ENCODE measurements at regions not wholly inside any gene's neighbourhood (a gene's known extent, or its start where the extent isn't known, plus 50 kb on each side); places are given as distances from the start of the nearest gene placed in this dataset.

- no peaks in the 10 kb centered on the region for H3K36me3 ChIP-seq
- H3K4me1 ChIP-seq (ENCODE audit: control insufficient read depth in 1 of 2, insufficient read depth in 1 of 2, low read depth in 1 of 2, low read length in 1 of 2): no peaks in the 10 kb centered on the region
- TF ChIP-seq, protein P1, sequence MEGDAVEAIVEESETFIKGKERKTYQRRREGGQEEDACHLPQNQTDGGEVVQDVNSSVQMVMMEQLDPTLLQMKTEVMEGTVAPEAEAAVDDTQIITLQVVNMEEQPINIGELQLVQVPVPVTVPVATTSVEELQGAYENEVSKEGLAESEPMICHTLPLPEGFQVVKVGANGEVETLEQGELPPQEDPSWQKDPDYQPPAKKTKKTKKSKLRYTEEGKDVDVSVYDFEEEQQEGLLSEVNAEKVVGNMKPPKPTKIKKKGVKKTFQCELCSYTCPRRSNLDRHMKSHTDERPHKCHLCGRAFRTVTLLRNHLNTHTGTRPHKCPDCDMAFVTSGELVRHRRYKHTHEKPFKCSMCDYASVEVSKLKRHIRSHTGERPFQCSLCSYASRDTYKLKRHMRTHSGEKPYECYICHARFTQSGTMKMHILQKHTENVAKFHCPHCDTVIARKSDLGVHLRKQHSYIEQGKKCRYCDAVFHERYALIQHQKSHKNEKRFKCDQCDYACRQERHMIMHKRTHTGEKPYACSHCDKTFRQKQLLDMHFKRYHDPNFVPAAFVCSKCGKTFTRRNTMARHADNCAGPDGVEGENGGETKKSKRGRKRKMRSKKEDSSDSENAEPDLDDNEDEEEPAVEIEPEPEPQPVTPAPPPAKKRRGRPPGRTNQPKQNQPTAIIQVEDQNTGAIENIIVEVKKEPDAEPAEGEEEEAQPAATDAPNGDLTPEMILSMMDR (IDR thresholded peaks at IDR 0.05): no peak
- H3K4me3 ChIP-seq (ENCODE audit: low read depth in 1 of 2, low read length in 1 of 2): no peak overlapping the region
- H3K27ac ChIP-seq: no peak overlapping the region
- H3K27me3 ChIP-seq: no peaks in the 10 kb centered on the region
- no peaks in the 10 kb centered on the region for H3K9me3 ChIP-seq
Observed at GRCh38 chr1:222015686-222016085, 273.8 kb upstream of the DUSP10 start.

DNA sequence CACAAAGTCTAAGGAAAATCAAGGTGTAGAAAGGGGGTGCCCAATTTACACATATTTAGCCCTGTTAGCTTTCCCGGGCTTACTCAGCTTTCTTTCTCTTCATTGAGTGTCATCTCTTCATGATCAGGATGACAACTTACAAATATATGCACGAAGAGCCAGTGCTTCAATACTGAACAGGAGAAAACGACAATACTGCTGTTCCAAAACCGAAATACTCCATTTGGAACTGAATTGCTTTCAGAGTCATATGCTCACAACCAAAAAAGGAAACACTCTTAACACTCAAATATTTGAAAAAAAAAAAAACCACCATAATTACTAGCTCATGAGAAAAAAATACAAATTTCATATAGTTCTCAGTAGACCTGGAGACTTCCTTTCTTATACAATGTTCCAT is 272.1 kb upstream of the DUSP10 start:
- H3K4me3 ChIP-seq (ENCODE audit: low read depth in 1 of 2, low read length in 1 of 2): no peak overlapping the region
- H3K27ac ChIP-seq: no peak overlapping the region
- H3K36me3 ChIP-seq: no peaks in the 10 kb centered on the region
- TF ChIP-seq, protein P1 (IDR thresholded peaks at IDR 0.05): no peak
- no peaks in the 10 kb centered on the region for H3K4me1 ChIP-seq (ENCODE audit: control insufficient read depth in 1 of 2, insufficient read depth in 1 of 2, low read depth in 1 of 2, low read length in 1 of 2)
- H3K9me3 ChIP-seq: no peaks in the 10 kb centered on the region
- no peaks in the 10 kb centered on the region for H3K27me3 ChIP-seq

- no peaks in the 10 kb centered on the region for H3K9me3 ChIP-seq
- no peak overlapping the region for H3K4me3 ChIP-seq (ENCODE audit: low read depth in 1 of 2, low read length in 1 of 2)
- no peak overlapping the region for H3K27ac ChIP-seq
- H3K27me3 ChIP-seq: no peaks in the 10 kb centered on the region
- H3K36me3 ChIP-seq: no peaks in the 10 kb centered on the region
- no peaks in the 10 kb centered on the region for H3K4me1 ChIP-seq (ENCODE audit: control insufficient read depth in 1 of 2, insufficient read depth in 1 of 2, low read depth in 1 of 2, low read length in 1 of 2)
- TF ChIP-seq, protein P1 (IDR thresholded peaks at IDR 0.05): no peak
Observed at GRCh38 chr1:222012816-222013215, 270.9 kb upstream of the DUSP10 start.

DNA sequence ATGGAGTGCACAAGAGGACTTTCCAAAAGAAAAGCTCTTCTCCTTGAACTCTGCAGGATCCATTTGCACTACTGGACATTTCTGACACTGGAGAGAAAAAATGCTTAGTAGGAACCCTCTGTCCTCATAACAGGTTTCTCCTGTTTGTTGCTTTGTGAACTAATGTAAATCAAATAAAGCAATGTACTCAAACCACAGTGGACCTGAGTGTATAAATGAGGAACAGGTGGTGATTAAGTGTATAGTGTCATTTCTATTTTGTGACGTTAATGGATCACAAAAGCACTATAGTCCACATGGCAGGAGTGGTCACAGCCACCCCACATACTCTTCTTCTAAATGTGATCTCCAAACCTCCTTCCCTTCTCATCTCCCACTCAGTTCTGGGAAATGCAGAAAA is 268.4 kb upstream of the DUSP10 start:
- no peak overlapping the region for H3K27ac ChIP-seq
- no peaks in the 10 kb centered on the region for H3K4me1 ChIP-seq (ENCODE audit: control insufficient read depth in 1 of 2, insufficient read depth in 1 of 2, low read depth in 1 of 2, low read length in 1 of 2)
- H3K9me3 ChIP-seq: no peaks in the 10 kb centered on the region
- TF ChIP-seq, protein P1 (IDR thresholded peaks at IDR 0.05): no peak
- no peaks in the 10 kb centered on the region for H3K36me3 ChIP-seq
- H3K4me3 ChIP-seq (ENCODE audit: low read depth in 1 of 2, low read length in 1 of 2): no peak overlapping the region
- no peaks in the 10 kb centered on the region for H3K27me3 ChIP-seq

DNA sequence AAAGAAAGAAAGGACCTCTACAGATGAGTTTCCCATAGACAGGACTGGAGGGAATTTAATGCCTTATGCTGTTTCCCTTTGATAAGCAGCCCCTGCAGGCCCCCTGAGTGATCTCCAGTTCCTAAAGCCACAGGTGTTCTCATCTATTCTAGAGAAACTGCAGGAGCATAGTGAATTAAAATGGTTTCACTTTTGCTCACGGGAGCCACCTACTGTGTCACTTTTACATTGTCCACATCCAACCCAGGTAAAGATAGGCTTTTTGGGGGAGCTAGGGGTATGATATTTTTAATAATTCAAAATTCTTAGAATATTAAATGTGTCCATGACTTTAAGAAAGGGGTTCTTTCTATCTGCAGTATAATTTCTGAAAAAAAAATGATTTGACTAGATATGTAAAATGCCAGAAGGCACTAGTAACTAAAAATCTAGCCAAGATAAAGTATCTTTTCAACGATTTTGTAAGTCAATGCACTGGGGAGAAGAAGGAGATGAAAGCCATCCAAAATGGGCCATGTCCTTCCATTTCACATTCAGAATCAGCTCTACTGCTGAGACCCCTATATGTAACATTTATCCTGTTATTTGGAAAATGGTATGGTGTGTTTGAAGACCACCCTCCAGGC is 267.3 kb upstream of the DUSP10 start:
- H3K27ac ChIP-seq: no peak overlapping the region
- H3K36me3 ChIP-seq: no peaks in the 10 kb centered on the region
- no peaks in the 10 kb centered on the region for H3K9me3 ChIP-seq
- H3K4me1 ChIP-seq (ENCODE audit: control insufficient read depth in 1 of 2, insufficient read depth in 1 of 2, low read depth in 1 of 2, low read length in 1 of 2): no peaks in the 10 kb centered on the region
- H3K4me3 ChIP-seq (ENCODE audit: low read depth in 1 of 2, low read length in 1 of 2): no peak overlapping the region
- H3K27me3 ChIP-seq: no peaks in the 10 kb centered on the region
- TF ChIP-seq, protein P1 (IDR thresholded peaks at IDR 0.05): no peak

Data from neutrophil (primary cell).